ENCODE measurements at regions not wholly inside any gene's neighbourhood (a gene's known extent, or its start where the extent isn't known, plus 50 kb on each side); places are given as distances from the start of the nearest gene placed in this dataset.
A peak's percentile ranks its signal among the peaks of the same experiment; 100 is the strongest.

DNA sequence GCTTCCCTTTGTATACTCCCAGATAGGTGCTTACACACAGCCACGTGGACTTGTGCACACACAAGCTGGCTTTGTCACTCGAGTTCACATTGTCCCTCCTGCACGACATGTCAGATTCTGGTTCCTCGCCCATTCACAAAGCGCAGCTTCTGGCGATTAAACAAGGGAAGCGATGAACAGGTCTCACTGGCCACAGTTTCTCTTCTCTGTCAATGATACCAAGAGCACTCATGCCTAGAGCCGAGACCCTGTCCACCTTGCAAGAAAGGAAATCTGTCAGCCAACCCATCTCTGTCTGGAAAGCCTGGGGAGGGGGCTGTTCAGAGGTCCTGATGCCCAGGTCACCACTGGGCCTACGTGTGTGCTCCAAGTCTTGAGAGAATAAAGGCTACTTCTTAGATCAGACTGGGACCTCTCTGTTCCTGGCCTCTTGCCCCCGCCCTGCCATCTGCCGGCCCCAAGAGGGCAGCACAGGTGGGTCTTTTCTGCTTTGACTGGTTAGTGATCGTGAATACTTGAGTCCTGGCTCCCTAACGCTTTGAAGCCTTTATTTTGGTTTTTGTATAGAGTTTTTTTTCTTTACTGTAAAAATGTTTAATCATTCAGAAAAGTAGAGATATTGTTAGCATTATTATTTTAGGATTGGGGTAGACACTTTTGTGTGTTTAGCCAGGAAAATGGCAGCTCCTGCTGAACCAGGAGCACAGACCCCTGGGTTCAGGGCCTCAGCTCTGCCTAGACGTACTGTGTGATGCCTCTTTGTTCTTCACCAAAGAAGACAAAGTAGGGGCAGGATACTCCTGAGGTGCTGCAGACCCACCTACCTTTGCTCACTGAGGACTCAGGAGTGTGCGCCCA lies 104.7 kb downstream of the MRM1 start:
- ATAC-seq (peak; percentile 72 to 83 (median 79)), DNase-seq (peak; percentile 49 to 61 (median 54))
- no peaks in the 10 kb centered on the region for H3K36me3 ChIP-seq
- 43% methylated on average over 10 of the region's 15 CpGs for WGBS (ENCODE audit: insufficient coverage, low coverage, low lambda C conversion rate, missing lambda C conversion rate)
- H3K27ac ChIP-seq, result no peak overlapping the region
- intact Hi-C loops (cut with DNase I), result no loop called here
- H3K4me3 ChIP-seq, result no peak overlapping the region
- no peaks in the 10 kb centered on the region for H3K9me3 ChIP-seq
- no peaks in the 10 kb centered on the region for H3K4me1 ChIP-seq
- no peak for TF ChIP-seq POLR2A (IDR thresholded peaks at IDR 0.05)
- TF ChIP-seq, protein P1, sequence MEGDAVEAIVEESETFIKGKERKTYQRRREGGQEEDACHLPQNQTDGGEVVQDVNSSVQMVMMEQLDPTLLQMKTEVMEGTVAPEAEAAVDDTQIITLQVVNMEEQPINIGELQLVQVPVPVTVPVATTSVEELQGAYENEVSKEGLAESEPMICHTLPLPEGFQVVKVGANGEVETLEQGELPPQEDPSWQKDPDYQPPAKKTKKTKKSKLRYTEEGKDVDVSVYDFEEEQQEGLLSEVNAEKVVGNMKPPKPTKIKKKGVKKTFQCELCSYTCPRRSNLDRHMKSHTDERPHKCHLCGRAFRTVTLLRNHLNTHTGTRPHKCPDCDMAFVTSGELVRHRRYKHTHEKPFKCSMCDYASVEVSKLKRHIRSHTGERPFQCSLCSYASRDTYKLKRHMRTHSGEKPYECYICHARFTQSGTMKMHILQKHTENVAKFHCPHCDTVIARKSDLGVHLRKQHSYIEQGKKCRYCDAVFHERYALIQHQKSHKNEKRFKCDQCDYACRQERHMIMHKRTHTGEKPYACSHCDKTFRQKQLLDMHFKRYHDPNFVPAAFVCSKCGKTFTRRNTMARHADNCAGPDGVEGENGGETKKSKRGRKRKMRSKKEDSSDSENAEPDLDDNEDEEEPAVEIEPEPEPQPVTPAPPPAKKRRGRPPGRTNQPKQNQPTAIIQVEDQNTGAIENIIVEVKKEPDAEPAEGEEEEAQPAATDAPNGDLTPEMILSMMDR (IDR thresholded peaks at IDR 0.05), result peak; percentile 50 to 75 (median 64)
- H3K27me3 ChIP-seq, result peaks cover 0 to 4% of the 10 kb centered on the region in 2 donors

GRCh38 chr17:36707904-36708303 lies 106.5 kb downstream of the MRM1 start:
- H3K36me3 ChIP-seq, result no peaks in the 10 kb centered on the region
- H3K4me1 ChIP-seq, result no peaks in the 10 kb centered on the region
- no peak overlapping the region for H3K27ac ChIP-seq
- TF ChIP-seq POLR2A (IDR thresholded peaks at IDR 0.05), result no peak
- TF ChIP-seq, protein P1 (IDR thresholded peaks at IDR 0.05), result no peak
- intact Hi-C loops (cut with DNase I), result no loop called here
- peaks cover 0 to 4% of the 10 kb centered on the region in 2 donors for H3K27me3 ChIP-seq
- 79% methylated on average over 3 of the region's 3 CpGs for WGBS (ENCODE audit: insufficient coverage, low coverage, low lambda C conversion rate, missing lambda C conversion rate)
- no peak for DNase-seq
- H3K4me3 ChIP-seq, result no peak overlapping the region
- H3K9me3 ChIP-seq, result no peaks in the 10 kb centered on the region
- no peak for ATAC-seq

GRCh38 chr17:36714789-36715188 lies 113.4 kb downstream of the MRM1 start:
- H3K36me3 ChIP-seq, result no peaks in the 10 kb centered on the region
- no peak overlapping the region for H3K27ac ChIP-seq
- TF ChIP-seq, protein P1 (IDR thresholded peaks at IDR 0.05), result no peak
- no peak for TF ChIP-seq POLR2A (IDR thresholded peaks at IDR 0.05)
- H3K4me3 ChIP-seq, result no peak overlapping the region
- DNase-seq (no peak), ATAC-seq (no peak)
- H3K9me3 ChIP-seq, result no peaks in the 10 kb centered on the region
- no peaks in the 10 kb centered on the region for H3K27me3 ChIP-seq
- intact Hi-C loops (cut with DNase I), result no loop called here
- H3K4me1 ChIP-seq, result no peaks in the 10 kb centered on the region
- WGBS (ENCODE audit: insufficient coverage, low coverage, low lambda C conversion rate, missing lambda C conversion rate), result 70% methylated on average over 6 of the region's 6 CpGs

GRCh38 chr17:36715951-36716350 lies 114.6 kb downstream of the MRM1 start:
- no peaks in the 10 kb centered on the region for H3K4me1 ChIP-seq
- no peaks in the 10 kb centered on the region for H3K27me3 ChIP-seq
- no peak for TF ChIP-seq POLR2A (IDR thresholded peaks at IDR 0.05)
- TF ChIP-seq, protein P1 (IDR thresholded peaks at IDR 0.05), result no peak
- no peak for ATAC-seq
- DNase-seq, result no peak
- no peak overlapping the region for H3K27ac ChIP-seq
- intact Hi-C loops (cut with DNase I), result no loop called here
- no peak overlapping the region for H3K4me3 ChIP-seq
- H3K9me3 ChIP-seq, result no peaks in the 10 kb centered on the region
- H3K36me3 ChIP-seq, result no peaks in the 10 kb centered on the region
- 76% methylated on average over 3 of the region's 7 CpGs for WGBS (ENCODE audit: insufficient coverage, low coverage, low lambda C conversion rate, missing lambda C conversion rate)

Measured in right lobe of liver (tissue), 6 donors.